NCI-H524 (cell line): ENCODE measurements at regions not wholly inside any gene's neighbourhood (a gene's known extent, or its start where the extent isn't known, plus 50 kb on each side); places are given as distances from the start of the nearest gene placed in this dataset.
"Not testable (repeated sequence)": the region's sequence is repeated elsewhere in the genome, so short reads cannot be mapped to it uniquely, and the experiment has no call there.

ENCODE experiments used
- DNase-seq, 2 experiments: peaks; one replicate each; lab custom pipeline; 2025; lab: John Stamatoyannopoulos, UW

DNA sequence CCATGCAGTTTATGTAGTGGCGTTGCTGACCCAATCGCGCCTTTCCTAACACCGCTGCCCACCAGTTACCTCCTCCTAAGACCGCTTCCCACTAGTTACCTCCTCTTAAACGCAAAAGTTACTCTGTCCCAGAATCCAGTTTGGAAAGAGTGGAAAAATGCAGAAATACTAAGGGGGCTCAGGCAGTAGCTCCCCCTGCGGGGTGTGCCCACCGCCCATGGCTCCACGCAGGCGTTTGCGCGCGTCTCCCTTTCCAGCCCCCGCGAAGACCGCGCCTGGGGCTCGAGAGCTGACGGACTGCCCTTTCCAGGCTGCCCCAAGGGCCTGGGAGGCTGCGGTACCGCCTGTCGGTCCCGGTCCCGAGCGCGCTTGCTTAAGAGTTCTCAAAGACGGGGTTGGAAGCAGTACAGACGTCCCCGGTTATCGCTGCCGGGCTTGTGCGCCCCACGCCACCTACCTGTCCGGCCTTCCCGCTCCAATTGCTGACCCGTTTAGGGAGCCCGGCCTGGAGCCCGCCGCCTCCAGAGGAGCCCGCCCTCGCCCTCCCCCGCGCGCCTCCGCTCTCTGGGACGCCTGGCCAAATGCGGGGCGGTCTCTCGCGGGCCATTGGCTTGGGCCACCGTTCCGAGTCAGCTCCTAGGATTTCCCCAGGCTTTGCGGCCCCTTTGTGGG is 414.1 kb upstream of the ESRRG start:
- no peak for DNase-seq

DNA sequence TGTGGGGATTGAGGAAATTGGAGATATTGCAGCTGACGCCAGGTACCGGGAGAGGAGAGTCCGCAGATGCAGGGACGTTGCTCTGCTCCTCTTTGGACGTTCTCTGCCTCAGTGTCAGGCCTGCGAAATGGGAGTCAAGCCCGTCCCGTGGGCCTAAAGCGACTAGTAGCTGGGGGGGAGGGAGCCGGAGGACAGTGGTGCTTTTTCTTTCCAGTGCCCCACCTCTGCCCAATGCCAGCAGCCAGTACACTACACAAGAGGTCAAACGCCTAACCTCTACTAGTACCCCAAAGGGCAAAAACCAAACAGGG is 413.6 kb upstream of the ESRRG start:
- no peak for DNase-seq

DNA sequence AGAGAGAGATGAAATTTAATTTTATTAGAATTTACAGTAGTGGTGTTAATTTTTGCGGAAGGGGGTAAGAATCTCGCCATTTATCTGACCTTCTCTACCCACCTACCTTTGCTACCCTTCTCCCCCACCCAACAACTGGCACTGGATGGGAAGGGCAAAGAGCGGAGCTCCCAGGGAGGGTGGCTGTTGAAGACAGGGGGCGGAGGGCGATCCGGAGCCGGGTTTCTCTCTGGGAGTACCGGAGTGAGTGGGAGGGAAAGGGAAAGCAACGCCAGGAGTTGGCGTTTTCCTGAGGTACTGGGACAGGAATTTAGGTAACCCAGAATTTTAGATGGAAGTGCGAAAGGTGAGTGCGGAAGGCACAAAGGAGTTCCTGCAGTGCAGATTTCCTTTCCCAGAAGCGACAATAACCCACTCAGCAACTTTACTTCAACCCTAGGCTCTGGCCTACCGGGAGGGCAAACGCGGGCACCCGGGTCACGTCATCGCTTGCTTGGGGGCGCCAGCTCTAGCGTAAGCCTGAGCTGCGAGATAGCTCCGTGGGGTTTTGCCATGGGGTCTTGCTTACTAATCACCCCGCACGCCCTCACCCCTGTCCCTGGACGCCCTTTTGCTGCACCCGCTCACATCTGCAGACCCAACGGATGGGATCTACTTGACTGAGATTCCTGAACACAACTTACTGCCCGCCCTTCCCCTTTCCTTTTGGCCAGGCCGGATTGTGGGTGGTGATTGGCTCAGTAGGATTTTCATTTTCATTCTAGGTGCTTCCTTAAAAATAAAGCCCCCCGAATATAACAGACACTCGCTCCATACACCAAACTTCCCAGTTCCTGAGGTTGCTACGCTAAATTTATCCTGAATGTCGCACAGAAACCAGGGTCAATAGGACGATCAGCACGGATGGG is 413.0 kb upstream of the ESRRG start:
- peak in 1 of 2 experiments; percentile 11 for DNase-seq

DNA sequence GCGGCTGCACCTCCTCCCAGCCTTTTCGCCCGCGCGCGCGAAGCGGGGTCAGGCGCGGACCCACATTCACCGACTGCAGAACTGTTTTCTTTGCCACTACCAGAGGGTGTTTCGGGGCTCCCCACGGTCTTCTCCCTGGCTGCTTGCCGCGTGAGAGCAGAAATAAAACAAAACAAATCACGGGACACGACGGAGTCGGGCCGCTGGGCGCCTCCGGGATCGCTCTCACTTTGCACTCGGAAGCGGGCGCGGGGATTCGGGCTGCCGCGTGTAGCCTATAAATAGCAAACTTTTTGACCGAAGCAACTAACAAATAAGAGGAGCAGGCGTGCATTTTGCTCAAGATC is 412.3 kb upstream of the ESRRG start:
- DNase-seq: peak in 1 of 2 experiments; percentile 45

DNA sequence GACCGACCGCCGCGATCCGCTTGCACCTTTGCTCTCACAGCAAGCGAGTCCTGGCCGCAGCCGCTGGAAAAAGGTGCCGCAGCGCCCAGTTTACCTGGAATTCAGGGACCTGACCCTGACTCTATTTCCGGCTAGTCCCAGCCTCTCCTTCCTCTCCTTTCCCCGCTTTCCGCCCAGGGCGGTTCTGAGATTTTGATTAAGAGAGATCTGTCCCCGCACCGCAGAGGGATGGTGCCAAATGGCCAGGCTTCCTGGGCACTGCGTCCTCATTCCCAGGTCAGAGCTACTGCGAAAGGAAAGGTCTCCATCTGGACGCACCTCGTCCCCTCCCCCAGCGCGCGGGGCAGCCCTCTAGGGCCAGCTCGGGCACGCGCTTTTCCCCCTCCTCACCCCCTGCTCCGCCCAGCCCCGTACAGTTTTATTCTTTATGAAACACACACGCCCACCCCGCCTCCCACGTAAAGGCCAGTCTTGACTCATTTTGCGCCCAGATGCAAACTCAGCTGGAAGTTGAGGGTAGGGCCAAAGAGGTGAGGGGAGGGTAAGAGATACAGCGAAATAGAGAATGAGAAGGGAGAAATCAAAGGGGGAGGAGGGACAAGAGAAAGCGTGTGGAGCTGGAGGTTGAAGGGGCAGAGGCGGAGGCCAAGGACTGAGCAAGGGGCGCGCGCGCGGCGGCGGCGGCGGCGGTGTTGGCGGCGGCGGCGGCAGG is 411.8 kb upstream of the ESRRG start:
- peak in 1 of 2 experiments; percentile 56 for DNase-seq

DNA sequence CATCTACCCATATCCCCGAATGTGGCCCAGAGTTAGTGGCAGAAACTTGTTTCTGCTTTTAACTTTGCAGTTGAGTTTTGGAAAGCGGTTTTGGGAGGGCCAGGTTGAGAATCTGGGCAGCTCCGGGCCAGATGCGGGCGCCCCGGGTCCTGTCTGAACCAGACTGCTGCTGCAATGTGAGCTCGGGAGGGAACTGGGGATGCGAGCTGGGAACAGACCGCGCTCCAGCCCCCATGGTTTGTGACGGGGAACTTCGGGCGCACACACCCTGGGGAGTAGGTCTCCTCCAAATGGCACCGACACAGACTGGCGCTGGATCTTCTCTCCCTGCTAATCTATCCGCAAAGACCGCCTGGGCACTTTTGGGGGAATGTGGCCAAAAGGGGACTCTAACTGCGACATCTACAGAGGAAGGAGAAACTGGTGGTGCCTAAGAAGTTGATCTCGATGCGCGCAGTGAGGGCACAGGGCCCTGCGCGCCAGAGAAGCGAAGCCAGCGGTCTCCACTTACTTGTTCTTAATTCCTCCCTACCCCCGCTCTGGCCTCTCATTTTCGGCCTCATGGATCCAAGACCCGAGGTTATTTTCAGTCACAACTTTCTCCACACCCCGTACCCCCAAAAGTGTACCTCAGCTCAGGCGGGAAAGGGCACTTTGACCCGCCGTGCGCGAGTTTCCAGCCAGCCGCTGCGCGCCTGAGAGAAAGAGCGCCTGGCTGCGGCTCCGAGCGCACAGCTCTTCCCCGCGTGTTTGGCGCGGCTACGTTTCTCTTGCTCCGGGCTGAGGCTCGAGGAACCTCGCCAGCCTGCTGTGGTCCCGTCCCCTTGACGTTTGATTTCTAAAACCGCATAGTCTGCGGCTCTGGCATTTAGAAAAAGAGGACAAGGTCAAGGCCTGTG is 411.0 kb upstream of the ESRRG start:
- peak in 1 of 2 experiments; percentile 45 for DNase-seq

DNA sequence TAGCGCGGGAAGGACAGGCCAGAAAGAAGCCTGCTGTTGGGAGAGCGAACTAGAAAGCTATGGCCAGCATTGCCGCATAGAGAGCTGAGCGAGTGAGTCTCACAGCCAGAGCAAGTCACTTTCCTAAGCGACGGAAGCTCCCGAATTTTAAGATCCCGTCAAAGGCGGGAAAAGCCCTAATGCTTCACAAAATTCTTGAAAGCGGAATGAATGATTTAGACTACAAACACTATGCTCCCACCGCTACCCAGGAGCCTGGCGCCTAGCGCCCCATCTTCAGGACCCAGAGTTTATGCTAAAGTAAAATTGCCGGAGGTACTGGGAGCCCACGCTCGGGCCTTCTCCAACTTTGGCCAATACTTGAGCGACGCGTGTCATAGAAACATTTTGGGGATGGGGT is 409.9 kb upstream of the ESRRG start:
- DNase-seq: no peak

DNA sequence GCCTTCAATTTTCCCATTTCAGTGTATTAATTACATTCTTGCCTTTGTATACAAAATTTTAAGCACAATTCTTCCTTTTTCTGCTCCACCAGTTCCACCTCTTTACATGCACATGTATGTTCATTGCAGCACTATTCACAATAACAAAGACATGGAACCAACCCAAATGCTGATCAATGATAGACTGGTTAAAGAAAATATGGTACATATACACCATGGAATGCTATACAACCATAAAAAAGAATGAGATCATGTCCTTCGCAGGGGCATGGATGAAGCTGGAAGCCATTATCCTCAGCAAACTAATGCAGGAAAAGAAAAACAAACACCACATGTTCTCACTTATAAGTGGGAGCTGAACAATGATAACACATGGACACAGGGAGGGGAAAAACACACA is 400.1 kb upstream of the ESRRG start:
- not testable (repeated sequence) for DNase-seq

DNA sequence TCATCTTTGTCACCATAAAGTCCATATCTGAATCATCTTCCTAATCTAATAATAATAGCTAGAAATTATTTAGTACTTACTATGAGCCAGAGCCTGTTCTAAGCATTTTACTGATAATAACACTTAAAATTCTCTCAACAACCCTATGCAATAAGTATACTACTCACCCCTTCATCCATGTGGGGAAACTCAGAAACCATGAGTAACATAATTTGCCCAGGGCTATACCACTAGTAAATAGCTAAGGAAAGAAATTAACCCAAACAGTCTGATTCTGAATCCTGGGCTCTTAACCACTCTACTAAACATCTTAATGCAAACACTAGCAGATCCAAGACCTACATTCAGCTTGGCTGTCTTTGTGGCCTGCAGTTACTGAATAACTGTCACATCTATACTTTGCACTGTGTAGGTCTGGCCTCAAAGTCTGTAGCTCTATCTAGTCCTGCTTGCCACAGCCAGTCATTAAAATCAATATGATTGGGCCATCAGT is 394.8 kb upstream of the ESRRG start:
- DNase-seq: no peak

DNA sequence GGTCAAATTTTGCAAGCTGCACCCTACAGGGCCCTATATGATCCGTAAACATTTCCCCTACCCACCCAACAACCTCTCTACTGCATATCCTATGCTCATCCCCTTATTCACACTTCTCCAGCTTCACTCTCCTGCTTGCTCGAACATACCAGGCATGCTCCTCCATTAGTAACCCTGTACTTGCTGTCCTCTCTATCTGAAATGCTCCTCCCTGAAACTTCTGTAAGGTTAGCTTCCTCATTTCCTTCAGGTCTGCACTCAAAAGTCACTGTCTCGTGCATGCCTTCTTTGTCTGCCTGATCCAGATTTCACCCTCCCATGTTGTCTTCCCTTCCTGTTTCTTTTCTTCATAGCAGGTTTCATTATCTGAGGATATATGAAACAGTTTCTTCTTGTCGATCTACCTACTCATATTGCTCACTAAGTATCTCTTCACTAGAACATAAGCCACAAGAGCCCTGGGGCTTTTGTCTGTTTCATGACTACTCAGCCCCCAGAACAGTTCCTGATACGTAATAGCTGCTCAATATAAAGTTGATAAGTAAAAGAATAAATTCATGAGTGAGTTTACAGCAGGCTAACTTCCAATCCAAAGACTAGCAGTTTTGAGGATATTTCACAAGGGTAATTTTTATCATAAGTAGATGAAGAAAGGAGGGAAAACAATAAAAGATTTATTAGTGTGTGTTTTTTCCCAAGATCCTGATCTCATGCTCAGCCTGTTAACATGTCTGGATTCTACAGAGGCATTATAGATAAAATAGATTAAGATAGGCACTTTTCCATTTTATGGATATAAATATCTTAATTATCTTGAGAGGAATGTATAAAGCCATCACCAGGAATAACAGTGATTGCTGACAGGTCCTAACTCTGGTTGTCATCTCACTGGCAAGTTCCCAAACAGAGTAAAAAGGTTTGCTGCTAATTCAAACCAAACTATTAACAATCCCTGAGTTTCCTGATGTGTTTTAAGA is 392.5 kb upstream of the ESRRG start:
- DNase-seq: no peak

DNA sequence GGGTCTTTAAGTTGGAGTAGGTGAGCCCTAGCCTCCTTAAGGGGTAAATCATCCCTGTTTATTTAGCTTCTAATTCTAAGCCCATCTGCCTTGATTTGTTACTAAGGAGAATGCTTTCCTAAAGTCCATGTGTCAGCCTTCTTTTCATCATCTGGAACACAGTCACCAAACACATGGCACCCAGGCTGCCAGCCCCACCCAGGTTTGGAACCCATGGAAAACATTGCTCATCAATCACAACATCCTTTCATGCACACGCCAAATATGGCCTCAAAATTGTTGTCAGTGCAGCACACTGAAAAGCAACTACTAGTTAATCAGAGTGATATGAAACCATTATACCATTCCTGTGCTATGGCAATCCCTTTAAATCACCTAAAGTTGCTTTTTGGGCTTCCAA is 386.7 kb upstream of the ESRRG start:
- DNase-seq: peak in 1 of 2 experiments; percentile 38

DNA sequence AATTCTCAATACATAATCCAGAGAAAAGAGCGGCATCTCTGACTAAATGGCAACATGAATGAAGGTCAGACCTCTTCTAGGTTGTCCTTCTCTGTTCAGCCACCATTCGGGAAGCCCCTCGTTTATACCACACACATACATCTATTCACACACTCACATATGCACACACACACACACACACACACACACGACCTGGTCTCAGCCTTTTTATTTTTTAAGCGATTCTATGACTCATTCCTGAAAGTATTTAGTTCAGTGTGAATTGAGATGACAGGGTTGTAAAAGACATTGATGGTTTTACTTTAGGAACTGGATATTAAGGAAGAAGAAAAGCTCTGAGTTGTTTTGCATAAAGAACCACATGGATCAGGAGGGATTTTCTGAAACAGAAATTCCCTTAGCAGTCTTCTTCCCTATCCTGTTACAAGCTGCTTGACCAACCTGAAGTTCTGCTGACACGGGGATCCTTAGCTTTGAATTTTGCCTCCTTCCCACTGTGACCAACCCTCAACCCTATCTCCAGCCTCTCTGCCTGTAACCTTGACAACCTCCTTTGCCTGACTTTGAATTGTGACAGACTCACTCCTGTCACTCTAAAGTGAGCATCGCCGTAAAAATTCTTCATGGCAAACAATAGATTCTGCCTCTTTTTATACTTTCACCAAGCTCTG is 383.1 kb upstream of the ESRRG start:
- DNase-seq: no peak

DNA sequence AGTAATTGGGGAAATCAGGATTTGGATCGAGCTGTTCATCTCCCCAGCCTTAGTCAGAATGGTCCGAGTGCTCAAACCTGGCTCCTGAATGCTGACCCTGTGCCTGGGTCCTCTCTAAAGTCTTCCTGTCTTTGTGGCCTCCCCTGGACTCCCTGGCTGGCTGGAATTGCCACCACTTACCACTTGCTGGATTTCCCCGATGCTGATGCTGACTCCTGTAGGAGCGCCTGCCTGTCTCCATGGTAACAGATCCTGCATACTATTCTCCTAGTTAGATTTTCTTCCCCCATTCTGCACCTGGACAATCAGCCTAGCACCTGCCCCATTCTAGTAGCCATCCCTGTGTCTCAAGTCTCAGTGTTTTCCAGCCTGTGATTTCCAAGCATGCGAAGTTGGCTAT is 382.2 kb upstream of the ESRRG start:
- DNase-seq: peak in 1 of 2 experiments; percentile 23

DNA sequence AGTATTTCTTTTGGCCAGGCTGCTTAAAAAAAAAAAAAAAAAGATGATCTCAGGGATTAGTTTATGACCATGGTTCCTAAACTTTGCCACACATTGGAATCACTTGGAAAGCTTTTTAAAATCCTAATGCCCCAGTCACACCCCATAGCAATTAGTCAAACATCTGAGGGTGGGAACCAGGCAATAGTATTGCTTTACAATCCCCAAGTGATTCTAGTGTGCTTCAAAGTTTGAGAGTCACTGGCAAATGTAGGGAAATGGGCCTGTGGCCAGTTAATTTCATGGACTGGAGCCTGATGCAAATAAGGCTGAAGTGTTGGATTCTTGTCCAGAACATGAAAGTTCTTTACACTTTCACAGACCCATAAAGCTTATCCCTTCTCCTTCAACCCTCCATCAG is 374.6 kb upstream of the ESRRG start:
- DNase-seq: no peak

DNA sequence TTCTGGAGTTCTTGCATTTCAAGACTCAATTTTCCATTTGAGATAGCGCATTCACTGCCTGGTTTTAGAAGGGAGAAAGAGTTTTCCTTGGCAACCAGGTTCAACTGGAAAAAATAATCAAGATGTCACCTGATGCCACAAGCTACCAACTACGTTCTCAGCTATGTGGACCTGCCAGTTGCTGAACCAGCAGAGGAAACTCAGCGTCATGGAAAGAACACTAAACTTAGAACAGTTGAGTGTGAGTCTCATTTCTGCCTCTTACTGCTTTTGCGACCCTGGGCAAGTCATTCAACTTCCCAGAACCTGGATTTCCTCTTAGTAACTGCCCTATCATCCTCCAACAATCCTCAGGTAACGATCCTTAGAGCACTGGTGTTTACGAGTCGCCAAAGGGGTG is 373.0 kb upstream of the ESRRG start:
- DNase-seq: no peak

DNA sequence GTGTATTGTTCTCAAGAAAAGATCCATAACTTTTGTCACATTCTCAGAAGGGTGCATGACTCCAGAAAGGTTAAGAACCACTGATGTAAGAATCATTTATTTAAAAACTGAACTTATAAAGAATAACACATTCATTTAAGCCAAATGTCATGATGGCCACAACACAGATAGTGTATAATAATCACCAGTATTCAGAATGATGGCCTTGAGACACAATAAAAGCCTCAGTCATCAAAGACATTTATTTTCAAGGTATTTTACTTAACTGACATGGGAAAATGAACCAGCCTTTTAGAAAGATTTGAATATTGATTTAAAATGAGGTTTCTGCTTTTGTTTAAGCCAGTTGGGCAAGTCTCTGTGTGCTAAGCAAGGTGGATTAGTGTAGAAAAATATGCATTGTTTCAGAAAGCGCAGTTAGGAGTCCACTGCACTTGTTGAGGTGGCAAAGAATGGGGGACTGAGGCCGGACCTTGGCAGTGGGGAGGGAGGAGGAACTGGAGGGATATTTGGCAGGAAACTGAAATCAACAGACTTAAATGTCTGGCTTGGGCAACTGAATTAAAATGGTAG is 371.9 kb upstream of the ESRRG start:
- DNase-seq: no peak

DNA sequence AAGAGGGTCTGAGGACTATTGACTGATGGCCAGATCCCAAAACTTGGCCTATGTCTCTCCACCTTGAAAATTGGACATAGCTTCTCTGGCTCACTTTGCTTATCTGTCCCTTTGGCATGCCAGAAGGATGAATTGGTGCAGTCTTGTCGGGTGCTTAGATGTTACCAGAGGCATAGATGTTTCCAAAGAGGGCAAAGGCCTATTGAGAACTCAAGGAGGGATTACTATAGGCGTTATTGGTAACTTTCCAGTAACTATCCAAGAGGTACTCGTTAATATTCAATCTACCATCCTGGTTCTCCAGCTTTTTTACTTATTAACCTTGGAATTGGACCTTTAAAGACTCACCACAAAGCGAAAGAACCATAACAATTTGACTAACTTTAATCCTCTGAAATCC is 368.3 kb upstream of the ESRRG start:
- DNase-seq: no peak

DNA sequence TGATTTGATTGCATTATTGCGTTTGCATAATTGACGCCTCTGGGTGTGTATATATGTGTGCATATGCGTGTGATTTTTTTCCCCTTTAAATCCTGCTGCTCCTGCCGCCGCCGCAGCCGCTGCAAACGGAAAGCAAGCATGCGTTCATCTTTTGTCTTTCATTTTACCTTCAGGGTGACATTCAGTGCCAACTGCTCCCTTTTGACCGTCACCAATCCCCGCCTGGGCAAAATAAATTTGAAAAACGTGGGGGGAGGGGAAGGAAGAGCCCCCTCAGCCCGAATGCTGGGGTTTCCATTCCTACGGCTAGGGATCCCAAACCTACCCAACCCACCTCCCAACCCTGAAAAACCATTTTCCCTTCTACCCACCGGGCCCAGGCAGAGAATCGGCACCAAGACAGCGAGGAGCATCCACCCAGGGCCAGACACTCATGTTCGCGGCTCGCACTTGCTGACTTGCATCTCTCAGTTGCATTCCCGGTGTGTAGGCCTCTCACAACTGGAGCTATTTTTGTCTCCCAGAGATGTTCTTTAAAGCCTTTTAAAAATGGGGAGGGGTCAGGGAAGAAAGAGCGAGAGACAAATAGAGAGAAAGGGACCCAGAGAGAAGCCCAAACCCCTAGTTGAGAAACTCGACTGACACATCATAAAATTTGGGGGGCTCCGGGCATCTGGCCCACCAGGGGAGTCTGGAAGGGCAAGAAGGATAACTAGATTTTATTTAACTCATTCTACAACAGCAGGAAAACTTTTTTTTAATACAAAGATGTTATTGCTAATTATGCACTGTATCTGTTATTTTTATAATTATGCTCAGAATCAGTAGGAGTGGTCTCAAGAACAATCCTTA is 367.1 kb upstream of the ESRRG start:
- peak in 1 of 2 experiments; percentile 3 for DNase-seq
